ENCODE measurements at regions not wholly inside any gene's neighbourhood (a gene's known extent, or its start where the extent isn't known, plus 50 kb on each side); places are given as distances from the start of the nearest gene placed in this dataset.

GRCh38 chr7:148935451-148935850 is 51.4 kb upstream of the EZH2 start:
- no peaks in the 10 kb centered on the region for H3K36me3 Mint-ChIP-seq (ENCODE audit: low read depth)
- H3K4me3 Mint-ChIP-seq: no peak overlapping the region
- H3K27ac Mint-ChIP-seq: no peak overlapping the region
- no peaks in the 10 kb centered on the region for H3K27me3 Mint-ChIP-seq (ENCODE audit: low read depth)
- no peak for TF ChIP-seq CTCF (IDR thresholded peaks at IDR 0.05; ENCODE audit: unreplicated experiment in 3 of 3)
- H3K9me3 Mint-ChIP-seq: no peaks in the 10 kb centered on the region
- peaks cover 9% of the 10 kb centered on the region for H3K4me1 Mint-ChIP-seq
